ENCODE measurements at regions not wholly inside any gene's neighbourhood (a gene's known extent, or its start where the extent isn't known, plus 50 kb on each side); places are given as distances from the start of the nearest gene placed in this dataset.
"Not testable (repeated sequence)": the region's sequence is repeated elsewhere in the genome, so short reads cannot be mapped to it uniquely, and the experiment has no call there.

GRCh38 chr5:105602406-105602805 is 2039.8 kb upstream of the NUDT12 start:
- ATAC-seq; DNase-seq (ENCODE audit: low spot score in 2 of 2): not testable (repeated sequence)
- peaks cover 0 to 16% of the 10 kb centered on the region in 2 donors for H3K36me3 Mint-ChIP-seq

GRCh38 chr5:105593011-105593760 is 2030.6 kb upstream of the NUDT12 start:
- H3K9me3 Mint-ChIP-seq, result peaks cover 0 to 9% of the 10 kb centered on the region in 2 donors
- H3K27ac Mint-ChIP-seq, result no peak overlapping the region

More at GRCh38 chr5:105602406-105602805, 2039.8 kb upstream of the NUDT12 start:
- H3K27ac Mint-ChIP-seq, result not testable (repeated sequence)
- H3K9me3 Mint-ChIP-seq, result peaks cover 30 to 39% of the 10 kb centered on the region in 2 donors

GRCh38 chr5:105587963-105588662 is 2025.5 kb upstream of the NUDT12 start:
- H3K9me3 Mint-ChIP-seq, result peaks cover 12 to 14% of the 10 kb centered on the region in 2 donors
- no peak for DNase-seq (ENCODE audit: low spot score in 2 of 2)

More at GRCh38 chr5:105593011-105593760, 2030.6 kb upstream of the NUDT12 start:
- ATAC-seq, result no peak
- no peaks in the 10 kb centered on the region for H3K36me3 Mint-ChIP-seq
- DNase-seq (ENCODE audit: low spot score in 2 of 2), result no peak

GRCh38 chr5:105581988-105582690 is 2019.5 kb upstream of the NUDT12 start:
- H3K36me3 Mint-ChIP-seq, result peaks cover 0 to 6% of the 10 kb centered on the region in 2 donors
- peaks cover 27 to 32% of the 10 kb centered on the region in 2 donors for H3K9me3 Mint-ChIP-seq
- ATAC-seq, result no peak
- no peak for DNase-seq (ENCODE audit: low spot score in 2 of 2)
- H3K27ac Mint-ChIP-seq, result no peak overlapping the region

More at GRCh38 chr5:105587963-105588662, 2025.5 kb upstream of the NUDT12 start:
- Mint-ChIP-seq H3K27ac (no peak overlapping the region), H3K36me3 (no peaks in the 10 kb centered on the region)
- peak in 1 of 2 donors; percentile 41 for ATAC-seq

GRCh38 chr5:105573575-105573974 is 2011.0 kb upstream of the NUDT12 start:
- Mint-ChIP-seq H3K27ac (no peak overlapping the region), H3K36me3 (no peaks in the 10 kb centered on the region), H3K9me3 (peaks cover 0 to 3% of the 10 kb centered on the region in 2 donors)
- DNase-seq (ENCODE audit: low spot score in 2 of 2) (no peak), ATAC-seq (no peak)

- H3K27ac Mint-ChIP-seq, result no peak overlapping the region
- no peaks in the 10 kb centered on the region for H3K36me3 Mint-ChIP-seq
- ATAC-seq, result no peak
- H3K9me3 Mint-ChIP-seq, result peaks cover 8 to 28% of the 10 kb centered on the region in 2 donors
- DNase-seq (ENCODE audit: low spot score in 2 of 2), result no peak
Measured at GRCh38 chr5:105565531-105565930, 2002.9 kb upstream of the NUDT12 start.

- Mint-ChIP-seq H3K36me3 (no peaks in the 10 kb centered on the region), H3K9me3 (peaks cover 8 to 28% of the 10 kb centered on the region in 2 donors), H3K27ac (no peak overlapping the region)
- ATAC-seq, result no peak
- DNase-seq (ENCODE audit: low spot score in 2 of 2), result no peak
Measured at GRCh38 chr5:105563842-105564241, 2001.3 kb upstream of the NUDT12 start.

- peaks cover 13 to 21% of the 10 kb centered on the region in 2 donors for H3K9me3 Mint-ChIP-seq
- ATAC-seq (no peak), DNase-seq (ENCODE audit: low spot score in 2 of 2) (no peak)
- no peak overlapping the region for H3K27ac Mint-ChIP-seq
- H3K36me3 Mint-ChIP-seq, result no peaks in the 10 kb centered on the region
Measured at GRCh38 chr5:105554568-105555169, 1992.1 kb upstream of the NUDT12 start.

GRCh38 chr5:105544300-105544699 is 1981.7 kb upstream of the NUDT12 start:
- Mint-ChIP-seq H3K9me3 (peaks cover 16% of the 10 kb centered on the region in 2 donors), H3K27ac (no peak overlapping the region), H3K36me3 (no peaks in the 10 kb centered on the region)
- ATAC-seq (no peak), DNase-seq (ENCODE audit: low spot score in 2 of 2) (no peak)

- Mint-ChIP-seq H3K36me3 (no peaks in the 10 kb centered on the region), H3K9me3 (peaks cover 9 to 17% of the 10 kb centered on the region in 2 donors), H3K27ac (no peak overlapping the region)
- no peak for ATAC-seq
- DNase-seq (ENCODE audit: low spot score in 2 of 2), result no peak
Measured at GRCh38 chr5:105536675-105537074, 1974.1 kb upstream of the NUDT12 start.

GRCh38 chr5:105530716-105531261 is 1968.2 kb upstream of the NUDT12 start:
- no peak overlapping the region for H3K27ac Mint-ChIP-seq
- DNase-seq (ENCODE audit: low spot score in 2 of 2) (no peak), ATAC-seq (no peak)
- H3K9me3 Mint-ChIP-seq, result peaks cover 15 to 30% of the 10 kb centered on the region in 2 donors
- peaks cover 0 to 12% of the 10 kb centered on the region in 2 donors for H3K36me3 Mint-ChIP-seq

GRCh38 chr5:105529851-105530250 is 1967.3 kb upstream of the NUDT12 start:
- peaks cover 0 to 12% of the 10 kb centered on the region in 2 donors for H3K36me3 Mint-ChIP-seq
- DNase-seq (ENCODE audit: low spot score in 2 of 2) (no peak), ATAC-seq (no peak)
- peaks cover 15 to 34% of the 10 kb centered on the region in 2 donors for H3K9me3 Mint-ChIP-seq
- no peak overlapping the region for H3K27ac Mint-ChIP-seq

- Mint-ChIP-seq H3K27ac (no peak overlapping the region), H3K36me3 (no peaks in the 10 kb centered on the region), H3K9me3 (peaks cover 14 to 20% of the 10 kb centered on the region in 2 donors)
- DNase-seq (ENCODE audit: low spot score in 2 of 2), result no peak
- no peak for ATAC-seq
Measured at GRCh38 chr5:105508519-105508918, 1945.9 kb upstream of the NUDT12 start.

- H3K9me3 Mint-ChIP-seq, result peaks cover 14 to 23% of the 10 kb centered on the region in 2 donors
- no peak for ATAC-seq
Measured at GRCh38 chr5:105506692-105507277, 1944.2 kb upstream of the NUDT12 start.

GRCh38 chr5:105503950-105504349 is 1941.4 kb upstream of the NUDT12 start:
- no peak for ATAC-seq
- DNase-seq (ENCODE audit: low spot score in 2 of 2), result no peak
- Mint-ChIP-seq H3K36me3 (no peaks in the 10 kb centered on the region), H3K27ac (no peak overlapping the region), H3K9me3 (peaks cover 9 to 16% of the 10 kb centered on the region in 2 donors)

More at GRCh38 chr5:105506692-105507277, 1944.2 kb upstream of the NUDT12 start:
- H3K36me3 Mint-ChIP-seq, result no peaks in the 10 kb centered on the region
- no peak for DNase-seq (ENCODE audit: low spot score in 2 of 2)
- H3K27ac Mint-ChIP-seq, result no peak overlapping the region

GRCh38 chr5:105501315-105501714 is 1938.7 kb upstream of the NUDT12 start:
- Mint-ChIP-seq H3K36me3 (no peaks in the 10 kb centered on the region), H3K9me3 (peaks cover 8 to 17% of the 10 kb centered on the region in 2 donors), H3K27ac (no peak overlapping the region)
- no peak for ATAC-seq
- no peak for DNase-seq (ENCODE audit: low spot score in 2 of 2)

Measured in activated naive CD4-positive, alpha-beta T cell treated with anti-CD3 and anti-CD28 coated beads, Interleukin-2, amount 50 U/mL, for 72 hours (primary cell).